ENCODE measurements at regions not wholly inside any gene's neighbourhood (a gene's known extent, or its start where the extent isn't known, plus 50 kb on each side); places are given as distances from the start of the nearest gene placed in this dataset.
"Not testable (repeated sequence)": the region's sequence is repeated elsewhere in the genome, so short reads cannot be mapped to it uniquely, and the experiment has no call there.

DNA sequence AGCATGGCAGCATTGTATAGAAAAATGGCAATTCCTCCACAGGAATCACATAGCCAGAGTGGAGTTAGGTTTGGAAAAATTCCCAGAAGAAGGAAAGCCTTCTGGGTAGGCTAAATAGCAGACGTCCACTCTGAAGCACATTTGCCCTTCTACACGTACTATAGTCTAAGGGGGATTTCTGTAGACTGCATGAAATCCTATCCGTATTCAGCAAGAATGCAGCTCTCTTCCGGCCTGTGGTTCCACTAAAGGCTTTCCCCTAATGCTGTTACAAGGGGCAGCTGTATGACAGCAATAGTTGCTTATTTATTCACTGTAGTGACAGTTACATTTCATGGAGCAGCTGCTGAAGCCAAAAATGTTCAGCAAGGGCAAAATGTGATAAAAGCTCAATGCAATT is 263.6 kb downstream of the RWDD3 start:
- ATAC-seq (no peak), DNase-seq (ENCODE audit: low spot score) (no peak)
- intact Hi-C loops (cut with DNase I), result no loop called here

DNA sequence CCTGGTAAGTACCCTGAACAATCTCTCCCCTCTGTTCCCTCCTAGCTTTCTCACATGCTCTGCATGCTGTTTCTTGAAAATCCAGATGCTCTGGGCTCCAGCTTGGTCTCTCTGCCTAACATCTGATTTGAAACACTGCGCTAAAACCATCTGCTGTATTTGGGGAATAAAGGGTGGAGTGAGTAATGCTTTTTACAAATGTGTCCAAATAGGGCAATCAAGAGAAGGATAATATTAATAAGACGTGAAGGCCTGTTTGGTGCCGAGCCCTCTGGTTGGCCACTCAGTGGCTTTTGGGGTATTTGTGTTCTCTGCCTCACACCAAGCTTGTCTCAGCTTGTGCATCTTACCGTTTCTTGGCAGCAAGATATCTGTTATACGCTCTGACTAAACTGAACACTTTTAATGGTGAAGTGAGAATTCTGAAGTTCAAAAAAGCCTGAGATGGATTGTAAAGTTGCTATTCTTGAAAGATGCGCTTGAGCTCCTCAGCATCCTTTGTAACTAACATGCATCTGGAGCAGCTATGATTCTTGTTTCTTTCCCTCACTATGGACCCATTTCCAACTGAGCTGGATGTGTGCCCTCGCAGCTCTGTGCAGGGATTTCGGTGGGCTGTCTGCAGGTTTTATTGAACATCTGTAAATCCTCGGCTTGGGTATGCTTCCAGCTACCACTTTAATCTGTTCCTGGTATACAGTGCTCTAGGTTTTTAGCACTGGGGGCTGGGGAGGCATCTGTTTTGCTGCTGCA is 269.4 kb downstream of the RWDD3 start:
- ATAC-seq, result no peak
- DNase-seq (ENCODE audit: low spot score), result no peak
- intact Hi-C loops (cut with DNase I), result no loop called here

DNA sequence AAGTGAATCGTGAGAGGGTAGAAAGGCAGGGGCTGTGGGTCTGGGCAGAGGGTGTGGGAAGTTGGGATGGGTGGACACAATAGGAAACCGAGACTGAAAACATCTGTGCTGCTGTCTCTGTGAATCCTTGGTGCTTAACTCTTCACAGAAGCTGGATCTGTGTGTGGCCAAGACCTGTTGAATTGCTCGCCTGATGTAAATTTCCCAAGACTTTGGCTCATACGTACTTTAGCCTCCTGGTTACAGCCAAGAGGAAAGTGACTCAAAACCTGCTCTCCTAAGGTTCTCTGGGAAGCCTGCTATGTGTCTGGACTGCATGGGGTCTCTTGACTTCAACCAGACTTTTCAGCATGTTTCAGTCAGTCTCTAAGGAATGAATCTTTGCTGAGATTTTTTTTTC is 270.3 kb downstream of the RWDD3 start:
- ATAC-seq (no peak), DNase-seq (ENCODE audit: low spot score) (no peak)
- intact Hi-C loops (cut with DNase I), result no loop called here

DNA sequence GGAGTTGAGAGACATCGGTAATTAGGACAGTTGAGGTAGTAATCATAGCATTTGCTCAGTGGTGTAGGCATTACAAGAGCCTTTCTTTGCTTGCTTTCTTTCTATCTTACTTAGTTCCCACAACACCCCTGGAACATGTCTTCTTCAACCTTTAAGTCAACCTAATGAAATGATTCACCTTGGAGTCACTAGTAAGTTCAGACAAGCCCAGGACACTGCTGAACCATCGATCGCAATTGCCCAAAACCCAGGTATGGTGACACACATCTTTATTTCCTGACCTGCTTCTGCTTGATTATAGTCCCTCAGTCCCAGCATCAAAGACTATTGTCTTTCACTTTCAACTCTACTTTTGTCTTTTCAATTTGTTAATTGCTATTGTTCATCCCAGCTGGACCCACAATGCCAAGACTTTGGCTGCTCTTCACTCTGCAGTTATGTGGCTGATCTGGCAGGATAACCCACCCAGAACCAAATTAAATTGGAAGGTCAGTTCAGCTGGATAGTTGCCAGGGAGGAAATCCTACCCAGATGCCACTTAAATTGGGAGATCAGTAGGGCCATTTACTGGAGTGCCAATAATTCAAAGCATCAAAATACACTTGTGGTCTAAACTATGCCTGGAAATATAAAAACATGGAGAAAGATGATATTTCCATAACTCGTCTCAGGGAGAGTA is 272.9 kb downstream of the RWDD3 start:
- intact Hi-C loops (cut with DNase I), result no loop called here
- ATAC-seq (no peak), DNase-seq (ENCODE audit: low spot score) (no peak)

DNA sequence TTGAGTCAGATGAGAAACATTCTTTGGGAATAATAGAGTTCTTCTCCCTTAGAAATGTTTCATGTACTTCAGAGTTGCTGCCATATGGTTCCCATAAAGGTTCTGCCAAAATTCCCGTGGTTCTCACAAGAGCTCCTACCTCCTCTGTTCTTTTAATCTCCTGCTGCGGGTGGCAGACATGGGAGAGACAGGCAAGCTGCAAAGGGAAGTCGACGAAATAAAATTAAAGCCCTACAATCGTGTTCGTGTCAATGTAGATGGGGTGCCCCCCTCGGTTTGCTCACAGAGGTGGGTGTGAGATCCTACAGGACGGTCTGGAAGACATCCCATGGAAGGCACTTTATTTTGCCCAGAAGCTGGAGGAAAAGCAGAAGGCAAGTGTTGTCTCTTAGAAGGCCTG is 276.0 kb downstream of the RWDD3 start:
- intact Hi-C loops (cut with DNase I), result no loop called here
- ATAC-seq (no peak), DNase-seq (ENCODE audit: low spot score) (no peak)

DNA sequence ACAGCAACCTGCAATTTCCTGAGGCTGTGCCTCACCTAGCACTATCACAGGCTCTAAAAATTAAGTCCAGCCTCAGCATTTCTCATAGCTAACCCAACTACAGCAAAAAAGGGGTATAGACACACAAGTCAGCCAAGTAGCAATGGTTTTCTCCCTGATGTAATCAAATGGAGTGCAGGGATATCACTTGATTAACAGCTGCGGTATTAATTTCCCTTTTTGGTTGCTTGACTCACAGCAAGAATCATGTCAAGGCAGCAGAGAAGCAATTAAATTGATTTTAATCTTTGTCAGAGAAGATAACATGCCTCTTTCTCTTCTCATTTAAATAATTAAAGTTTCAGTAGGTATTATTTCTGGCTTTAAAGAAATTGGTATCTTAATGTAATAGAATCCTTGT is 278.9 kb downstream of the RWDD3 start:
- DNase-seq (ENCODE audit: low spot score) (no peak), ATAC-seq (no peak)
- intact Hi-C loops (cut with DNase I), result no loop called here

DNA sequence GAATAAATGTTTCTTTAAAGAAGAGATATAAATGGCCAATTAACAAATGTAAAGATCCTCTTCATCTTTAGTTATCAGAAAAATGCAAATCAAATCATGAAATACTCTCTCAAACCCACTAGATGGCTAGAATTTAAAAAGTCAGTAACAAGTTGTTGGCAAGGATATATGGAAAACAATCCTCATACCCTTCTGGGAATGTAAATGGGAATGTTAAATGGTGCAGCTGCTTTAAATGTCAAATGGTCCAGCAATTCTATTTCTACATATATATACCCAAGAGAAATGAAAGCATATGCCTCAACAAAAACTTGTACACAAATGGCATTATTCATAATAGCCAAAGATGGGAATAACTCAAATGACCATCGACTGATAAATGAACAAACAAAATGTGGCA is 283.5 kb downstream of the RWDD3 start:
- DNase-seq (ENCODE audit: low spot score) (no peak), ATAC-seq (no peak)
- intact Hi-C loops (cut with DNase I), result no loop called here

DNA sequence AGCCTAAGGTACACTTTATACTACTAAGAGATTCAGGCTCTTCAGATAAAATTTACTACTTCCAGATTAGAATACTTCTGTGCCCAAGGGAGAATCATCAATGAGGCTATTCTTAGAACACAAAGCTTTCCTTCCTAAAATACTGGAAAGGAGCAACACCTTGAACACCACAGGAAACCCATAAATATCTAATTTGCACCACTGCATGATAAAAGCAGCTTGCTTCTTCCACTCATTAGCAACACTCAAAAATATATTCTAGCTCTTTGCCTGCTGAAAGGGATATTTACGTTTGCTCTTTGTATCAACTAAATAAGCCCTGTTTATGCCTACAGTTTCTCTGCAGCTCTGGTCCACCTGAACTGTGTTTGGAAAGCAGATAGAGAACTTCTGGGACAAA is 284.3 kb downstream of the RWDD3 start:
- no peak for DNase-seq (ENCODE audit: low spot score)
- intact Hi-C loops (cut with DNase I), result no loop called here
- ATAC-seq, result no peak

DNA sequence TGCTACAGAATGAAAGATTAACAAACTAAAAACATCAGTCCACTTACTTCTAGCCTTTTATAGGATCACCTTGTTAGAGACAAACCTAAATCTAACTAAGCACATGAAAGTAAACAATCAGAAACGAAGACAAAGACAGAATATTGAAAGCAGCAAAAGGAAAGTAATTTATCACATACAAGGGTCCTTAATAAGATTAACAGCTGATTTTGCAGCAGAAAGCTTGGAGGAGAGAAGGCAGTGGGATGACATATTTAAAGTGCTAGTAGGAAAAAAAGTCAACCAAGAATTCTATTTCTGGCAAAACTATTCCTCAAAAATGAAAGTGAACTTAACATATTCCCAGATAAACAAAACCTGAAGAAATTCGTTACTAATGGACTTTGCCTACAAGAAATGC is 286.4 kb downstream of the RWDD3 start:
- intact Hi-C loops (cut with DNase I), result no loop called here
- ATAC-seq (no peak), DNase-seq (ENCODE audit: low spot score) (no peak)

DNA sequence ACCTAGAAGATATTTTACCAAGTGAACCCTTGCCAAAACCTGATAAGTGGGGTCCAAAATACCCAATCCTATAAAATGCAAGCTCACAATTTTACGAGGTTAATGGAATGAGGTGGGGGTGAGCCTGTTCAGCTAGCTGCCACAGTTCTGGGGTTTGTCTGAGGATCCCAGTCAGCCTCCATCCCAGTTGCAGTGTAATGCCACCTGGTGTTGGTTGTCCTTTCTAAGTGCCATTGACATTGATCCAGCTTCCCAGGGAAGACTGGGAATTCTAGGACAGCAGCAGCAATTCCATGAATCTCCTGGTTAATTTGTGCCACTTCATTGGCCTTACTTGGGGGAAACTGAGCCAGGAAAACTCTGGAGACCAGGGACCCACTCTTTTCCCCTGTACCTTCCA is 298.3 kb downstream of the RWDD3 start:
- DNase-seq (ENCODE audit: low spot score), result no peak
- intact Hi-C loops (cut with DNase I), result no loop called here
- no peak for ATAC-seq

DNA sequence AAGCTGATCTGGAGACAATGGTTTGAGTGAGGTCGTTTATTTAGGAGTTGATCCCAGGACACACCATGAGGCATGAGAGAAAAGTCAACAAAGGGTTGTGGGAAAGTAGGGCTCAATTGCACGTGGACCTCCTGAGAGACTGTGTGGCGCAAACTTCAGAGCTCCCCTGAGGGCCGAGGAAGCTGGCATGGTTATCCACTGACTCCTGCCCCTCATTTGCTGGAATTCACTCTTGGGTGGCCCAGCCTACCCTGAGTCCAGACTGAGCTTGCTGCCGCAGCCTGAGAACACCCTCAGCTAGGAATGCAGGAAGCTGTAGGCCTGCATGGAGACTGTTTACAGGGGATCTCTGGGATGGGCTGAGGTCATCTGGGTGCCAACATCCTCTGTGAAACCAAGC is 301.0 kb downstream of the RWDD3 start:
- intact Hi-C loops (cut with DNase I), result no loop called here

DNA sequence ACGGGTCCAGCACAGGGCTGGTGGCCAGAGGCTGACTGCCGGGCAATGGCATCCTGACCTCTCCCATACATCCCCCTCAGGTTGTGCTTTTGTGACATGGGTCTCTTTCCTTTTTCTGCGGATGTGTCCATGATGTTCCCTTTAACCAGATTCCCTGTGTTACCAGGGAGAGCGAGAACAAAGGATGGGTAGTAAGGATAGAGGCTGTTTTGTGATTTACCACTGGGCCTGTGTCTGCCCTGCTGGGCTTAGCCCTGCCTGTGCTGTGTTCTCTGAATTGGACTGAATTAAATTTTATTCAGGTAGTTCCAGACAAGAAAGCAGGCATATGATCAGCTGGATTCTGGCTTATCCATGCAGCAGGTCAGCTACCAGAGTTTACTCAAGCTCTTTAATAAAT is 301.6 kb downstream of the RWDD3 start:
- intact Hi-C loops (cut with DNase I), result no loop called here
- no peak for ATAC-seq
- no peak for DNase-seq (ENCODE audit: low spot score)

More for the DNA sequence above, 301.0 kb downstream of the RWDD3 start:
- DNase-seq (ENCODE audit: low spot score) (no peak), ATAC-seq (no peak)

DNA sequence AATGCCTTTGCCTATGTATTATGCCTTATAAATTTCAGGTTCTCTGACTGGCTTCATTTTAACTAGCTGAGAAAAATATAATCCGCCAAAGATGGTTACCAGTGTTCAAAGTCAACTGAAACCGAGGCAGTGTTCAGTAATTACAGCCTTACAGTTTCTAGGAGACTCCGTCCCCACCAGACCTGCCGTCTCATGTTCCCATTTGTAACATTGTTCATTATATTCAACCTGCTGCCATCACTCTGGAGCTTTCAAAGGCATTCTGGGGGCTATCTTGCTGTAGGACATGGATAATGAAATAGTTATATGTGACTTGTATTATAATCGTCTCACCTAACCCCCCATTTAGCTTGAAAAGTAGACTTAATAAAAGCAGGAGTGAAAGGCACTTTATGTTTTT is 302.5 kb downstream of the RWDD3 start:
- ATAC-seq, result no peak
- no peak for DNase-seq (ENCODE audit: low spot score)
- intact Hi-C loops (cut with DNase I), result no loop called here

DNA sequence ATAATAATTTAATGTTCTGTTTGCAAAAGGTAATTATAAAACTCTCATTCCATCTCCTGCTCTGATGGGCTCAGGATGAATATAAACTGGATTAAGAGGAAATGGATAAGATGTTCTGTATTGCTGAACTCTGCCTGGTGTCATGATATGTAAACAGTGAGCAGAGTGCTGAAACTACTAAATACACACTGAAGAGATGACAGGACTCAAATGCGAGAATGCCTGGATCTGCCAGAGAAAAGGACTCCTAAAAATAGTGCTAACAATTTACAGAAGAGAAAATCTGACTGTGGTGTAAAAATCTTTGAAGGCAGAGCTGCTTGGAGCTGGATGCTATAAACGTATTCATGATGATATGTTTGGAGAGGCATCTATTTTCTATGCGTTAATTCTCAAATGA is 303.2 kb downstream of the RWDD3 start:
- ATAC-seq (no peak), DNase-seq (ENCODE audit: low spot score) (no peak)
- intact Hi-C loops (cut with DNase I), result no loop called here

DNA sequence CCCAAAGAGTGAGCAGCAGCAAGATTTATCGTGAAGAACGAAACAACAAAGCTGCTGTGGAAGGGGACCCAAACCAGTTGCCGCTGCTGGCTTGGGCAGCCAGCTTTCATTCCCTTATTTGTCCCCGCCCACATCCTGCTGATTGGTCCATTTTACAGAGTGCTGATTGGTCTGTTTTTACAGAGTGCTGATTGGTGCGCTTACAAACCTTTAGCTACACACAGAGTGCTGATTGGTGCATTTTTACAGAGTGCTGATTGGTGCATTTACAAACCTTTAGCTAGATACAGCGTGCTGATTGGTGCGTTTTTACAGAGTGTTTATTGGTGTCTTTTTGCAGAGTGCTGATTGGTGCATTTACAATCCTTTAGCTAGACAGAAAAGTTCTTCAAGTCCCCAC is 304.2 kb downstream of the RWDD3 start:
- not testable (repeated sequence) for ATAC-seq; DNase-seq (ENCODE audit: low spot score)
- intact Hi-C loops (cut with DNase I), result loop anchor here (2.0 kb wide), 1 partner anchor 77 kb away; no protein-coding TSS in a partner anchor

DNA sequence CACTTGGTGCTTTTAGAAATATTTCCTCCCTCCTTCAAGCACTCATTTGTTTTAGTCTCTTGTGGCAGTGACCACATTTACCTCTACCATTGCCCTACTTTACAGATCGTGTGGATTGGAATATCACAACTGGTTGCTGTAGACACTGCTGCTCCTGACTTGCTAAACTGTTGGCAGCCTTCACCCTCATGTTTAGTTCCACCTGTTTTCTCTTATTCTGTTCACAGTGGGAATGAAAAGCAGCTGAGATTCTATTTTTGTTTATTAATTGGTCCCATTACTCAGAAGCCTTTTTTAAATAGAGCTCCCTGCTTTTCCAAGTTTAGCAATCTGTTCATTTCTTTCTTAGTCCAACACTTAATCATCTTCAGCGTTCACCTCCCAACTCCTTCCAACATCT is 308.9 kb downstream of the RWDD3 start:
- DNase-seq (ENCODE audit: low spot score) (no peak), ATAC-seq (no peak)
- intact Hi-C loops (cut with DNase I), result no loop called here

DNA sequence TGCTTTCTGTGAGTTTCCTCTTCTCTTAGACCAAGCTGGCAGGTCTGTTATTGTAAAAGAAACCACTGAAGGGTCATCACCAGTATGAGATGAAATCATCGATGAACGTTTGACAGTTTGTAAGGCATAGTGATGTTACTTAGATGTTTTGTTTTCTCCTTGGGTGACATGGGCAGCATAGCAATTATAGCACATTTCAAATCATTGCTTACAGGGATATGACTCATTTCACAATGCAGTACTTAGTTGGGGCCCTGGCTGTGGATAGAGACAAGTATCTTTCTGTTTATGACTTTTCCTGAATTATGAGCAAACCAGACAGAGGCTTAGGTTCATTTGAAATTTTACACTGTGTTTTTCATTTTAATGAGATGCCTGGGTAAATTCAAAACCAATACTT is 313.0 kb downstream of the RWDD3 start:
- ATAC-seq (no peak), DNase-seq (ENCODE audit: low spot score) (no peak)
- intact Hi-C loops (cut with DNase I), result no loop called here

DNA sequence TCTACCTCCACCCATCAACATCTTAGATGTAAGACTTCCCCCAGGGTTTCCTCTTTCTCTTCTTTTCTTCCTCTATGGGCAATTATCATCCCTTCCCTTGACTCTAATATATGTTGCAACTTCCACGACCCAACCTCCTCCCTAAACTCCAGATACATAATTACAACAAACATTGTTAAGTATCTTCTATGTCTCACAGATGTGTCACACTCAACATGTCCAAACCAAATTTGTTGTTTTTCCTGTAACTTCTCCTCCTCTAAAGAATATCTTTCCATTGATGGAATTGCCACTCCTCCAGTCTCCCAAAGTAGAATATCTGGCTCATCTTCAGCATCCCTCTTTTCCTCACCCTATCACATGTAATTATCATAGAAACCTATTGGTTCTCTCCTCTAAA is 314.2 kb downstream of the RWDD3 start:
- intact Hi-C loops (cut with DNase I), result no loop called here
- DNase-seq (ENCODE audit: low spot score), result no peak
- no peak for ATAC-seq

DNA sequence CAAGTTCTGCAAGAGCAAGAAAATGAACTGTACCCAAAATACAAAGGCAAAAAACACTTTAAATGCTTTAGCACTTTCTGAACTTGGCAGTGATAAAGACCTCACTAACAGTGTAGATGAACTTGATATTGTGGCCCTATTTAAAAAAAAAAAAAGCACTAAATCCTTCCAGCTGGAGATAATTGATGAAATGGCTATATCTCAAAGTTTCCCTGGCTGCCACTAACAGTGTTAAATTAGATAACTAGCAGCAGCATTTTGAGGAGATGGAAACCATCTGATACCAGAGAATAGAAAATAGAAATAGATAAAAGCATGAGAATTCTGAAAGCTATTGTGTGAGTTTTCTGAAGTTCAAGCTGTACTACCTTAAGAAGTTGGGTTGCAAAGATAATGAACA is 317.2 kb downstream of the RWDD3 start:
- DNase-seq (ENCODE audit: low spot score) (no peak), ATAC-seq (no peak)
- intact Hi-C loops (cut with DNase I), result no loop called here

DNA sequence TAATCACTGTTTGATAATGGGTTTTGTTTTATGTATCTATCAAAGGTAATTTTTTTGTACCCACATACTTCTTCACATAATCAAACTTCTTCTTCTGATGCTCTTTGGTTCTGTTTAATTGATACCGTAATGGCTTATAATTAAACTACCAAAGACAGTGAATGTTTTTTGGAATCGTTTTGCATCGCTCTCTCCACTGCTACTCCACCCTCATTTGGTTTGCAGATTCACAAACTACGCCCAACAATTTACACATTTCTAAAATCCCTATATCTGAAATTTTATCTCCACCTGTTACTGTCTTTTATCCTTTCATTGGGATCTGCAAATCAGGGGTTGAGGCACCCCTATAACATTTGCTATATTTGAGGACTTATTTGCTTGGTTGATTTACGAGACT is 319.6 kb downstream of the RWDD3 start:
- DNase-seq (ENCODE audit: low spot score) (no peak), ATAC-seq (no peak)
- intact Hi-C loops (cut with DNase I), result no loop called here

DNA sequence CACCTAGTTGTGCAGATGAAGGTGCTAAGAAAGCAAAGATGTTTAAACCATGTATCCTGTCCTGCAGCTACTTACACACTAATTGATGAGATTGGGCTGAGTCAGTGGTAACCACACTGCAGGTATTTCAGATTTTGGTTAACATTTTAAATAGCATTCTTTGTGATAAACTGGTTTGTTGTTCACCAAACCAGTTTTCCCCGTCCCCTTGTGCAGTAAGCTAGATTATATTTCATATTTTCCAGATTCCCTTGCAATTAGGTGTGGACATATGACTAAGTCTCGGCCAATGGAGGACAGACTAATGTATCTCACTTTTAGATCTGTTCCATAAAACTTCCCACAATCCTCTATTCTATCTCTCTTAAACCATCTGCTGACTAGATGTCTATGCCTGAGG is 320.4 kb downstream of the RWDD3 start:
- intact Hi-C loops (cut with DNase I), result no loop called here

More for the DNA sequence above, 320.4 kb downstream of the RWDD3 start:
- DNase-seq (ENCODE audit: low spot score), result no peak
- ATAC-seq, result no peak
